ENCODE measurements at regions not wholly inside any gene's neighbourhood (a gene's known extent, or its start where the extent isn't known, plus 50 kb on each side); places are given as distances from the start of the nearest gene placed in this dataset.
A peak's percentile ranks its signal among the peaks of the same experiment; 100 is the strongest.

- Histone ChIP-seq H3K56ac (replicated peaks; ENCODE audit: insufficient read length, low read depth, low read length) (no peak overlapping the region), H2BK20ac (ENCODE audit: low read length) (no peak overlapping the region), H4K20me1 (replicated peaks in 1 of 2; ENCODE audit: control insufficient read depth in 1 of 2, insufficient read depth in 2 of 2, low read length in 2 of 2) (peaks cover 0 to 2% of the 10 kb centered on the region in 2 experiments), H3K4me2 (ENCODE audit: insufficient read depth in 1 of 2, low read depth in 2 of 2, low read length in 2 of 2) (peak overlapping the region in 1 of 2 experiments; percentile 53; a peak in 1 of 4 replicates), H3K4me3 (ENCODE audit: extremely low read depth in 1 of 4, insufficient read depth in 2 of 4, low read depth in 3 of 4, low read length in 4 of 4) (no peak overlapping the region), H2AK5ac (ENCODE audit: low read depth, low read length) (peak overlapping the region; percentile 96), H3K79me2 (ENCODE audit: control insufficient read depth in 1 of 2, insufficient read depth in 2 of 2, low read length in 2 of 2) (no peaks in the 10 kb centered on the region), H2AFZ (ENCODE audit: low read length) (no peak overlapping the region), H3K79me1 (ENCODE audit: low read depth, low read length) (no peaks in the 10 kb centered on the region), H3K18ac (ENCODE audit: extremely low read depth, low read length) (no peak overlapping the region), H2BK120ac (replicated peaks; ENCODE audit: low read depth, low read length) (no peak overlapping the region), H2BK15ac (ENCODE audit: low read length) (peak overlapping the region; percentile 72), H3K27me3 (replicated peaks in 1 of 4; ENCODE audit: control insufficient read depth in 3 of 4, extremely low read depth in 1 of 4, insufficient read depth in 3 of 4, low read length in 3 of 4) (peaks cover 0 to 2% (median 0%) of the 10 kb centered on the region in 4 experiments; a peak in 2 of 7 replicates), H3K4ac (replicated peaks; ENCODE audit: insufficient read length, low read depth, low read length) (peak overlapping the region; percentile 76), H3K36me3 (ENCODE audit: control insufficient read depth in 2 of 4, insufficient read depth in 4 of 4, low read length in 3 of 4) (no peaks in the 10 kb centered on the region), H4K8ac (ENCODE audit: extremely low read depth, insufficient read depth, low read length) (0 out of 2 replicates have a peak overlapping the region, but pooled peaks have one; percentile 1), H3K23ac (ENCODE audit: insufficient read length) (no peak overlapping the region), H3K9ac (replicated peaks in 1 of 4; ENCODE audit: extremely low read depth in 1 of 4, low read depth in 3 of 4, low read length in 3 of 4) (no peak overlapping the region), H2BK12ac (ENCODE audit: low read depth, low read length) (peak overlapping the region; percentile 100), H3K27ac (ENCODE audit: low read depth, low read length) (no peak overlapping the region), H4K91ac (replicated peaks; ENCODE audit: insufficient read length, low read length) (peak overlapping the region; percentile 91), H2BK5ac (ENCODE audit: low read depth, low read length) (no peak overlapping the region), H3K4me1 (replicated peaks in 1 of 4; ENCODE audit: control insufficient read depth in 3 of 4, insufficient read depth in 4 of 4, low read length in 3 of 4) (peaks cover 5 to 19% (median 12%) of the 10 kb centered on the region in 4 experiments), H3K23me2 (ENCODE audit: low read depth, low read length) (no peaks in the 10 kb centered on the region), H4K5ac (ENCODE audit: insufficient read length, low read depth, low read length) (no peak overlapping the region), H3K9me3 (ENCODE audit: insufficient read depth in 2 of 2, low read depth in 1 of 2, low read length in 1 of 2) (no peaks in the 10 kb centered on the region), H3K14ac (ENCODE audit: insufficient read length) (no peak overlapping the region)
- WGBS, 2 experiments (ENCODE audit: extremely low coverage in 1 of 2, insufficient coverage in 1 of 2, insufficient read length in 1 of 2, insufficient replicate concordance in 2 of 2, low coverage in 1 of 2, low lambda C conversion rate in 2 of 2, missing lambda C conversion rate in 1 of 2), result 86% methylated on average over 19 of the region's 19 CpGs; no CpG with 5 or more reads in 1 of the 2 experiments
- no peak for TF ChIP-seq RNF2 (IDR thresholded peaks at IDR 0.05; ENCODE audit: borderline replicate concordance, low read depth, low read length, missing control alignments, poor library complexity, severe bottlenecking)
- peak; percentile 39; the same call in 1 of the 2 replicates for TF ChIP-seq USF2 (IDR thresholded peaks at IDR 0.05; ENCODE audit: low read length)
- TF ChIP-seq E2F6 (IDR thresholded peaks at IDR 0.05), result peak; percentile 62; the same call in 1 of the 2 replicates
- TF ChIP-seq MAX (IDR thresholded peaks at IDR 0.05), result peak; percentile 42; the same call in 1 of the 2 replicates
- CTCF ChIA-PET (ENCODE audit: partially characterized antibody), result interaction anchor here (0.8 kb wide), 1 partner anchor 49 kb away, joined by 3 read pairs; no protein-coding TSS in a partner anchor
- DNase-seq (ENCODE audit: low read depth in 1 of 2, low spot score in 2 of 2) (no peak), FAIRE-seq (no peak)
- POLR2A ChIA-PET (ENCODE audit: partially characterized antibody), result interaction anchor here (0.6 to 1.5 kb wide), 4 partner anchors 8 to 70 kb away, joined by 3 read pairs; no protein-coding TSS in a partner anchor
Observed at GRCh38 chr9:129467739-129468666, 152.9 kb downstream of the C9orf50 start.
